ENCODE measurements at regions not wholly inside any gene's neighbourhood (a gene's known extent, or its start where the extent isn't known, plus 50 kb on each side); places are given as distances from the start of the nearest gene placed in this dataset.

DNA sequence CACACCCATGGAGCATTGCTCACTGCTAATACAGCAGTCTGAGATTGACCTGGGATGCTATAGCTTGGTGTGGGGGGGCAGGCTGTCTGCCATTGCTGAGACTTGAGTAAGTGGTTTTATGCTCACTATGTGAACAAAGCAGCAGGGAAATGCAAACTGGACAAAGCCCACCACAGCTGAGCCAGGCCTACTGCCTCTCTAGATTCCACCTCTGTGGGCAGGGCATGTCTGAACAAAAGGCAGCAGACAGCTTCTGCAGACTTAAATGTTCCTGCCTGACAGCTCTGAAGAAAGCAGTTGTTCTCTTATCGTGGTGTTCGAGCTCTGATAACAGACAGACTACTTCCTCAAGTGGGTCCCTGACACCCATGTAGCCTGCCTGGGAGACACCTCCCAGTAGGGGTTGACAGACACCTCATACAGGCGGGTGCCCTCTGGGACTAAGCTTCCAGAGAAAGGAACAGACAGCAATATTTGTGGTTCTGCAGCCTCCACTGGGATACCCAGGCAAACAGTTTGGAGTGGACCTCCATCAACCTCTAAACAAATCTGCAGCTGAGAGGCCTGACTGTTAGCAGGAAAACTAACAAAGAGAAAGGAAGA lies 2204.8 kb downstream of the TP53TG3F start:
- no peaks in the 10 kb centered on the region for H3K9me3 ChIP-seq (ENCODE audit: low read depth, low read length)
- no peak overlapping the region for H3K27ac ChIP-seq
- no peak overlapping the region for H3K9ac ChIP-seq (ENCODE audit: insufficient read length)
- DNase-seq (ENCODE audit: low read depth, low spot score), result no peak
- H3K4me3 ChIP-seq, result no peak overlapping the region
- no peaks in the 10 kb centered on the region for H3K36me3 ChIP-seq (ENCODE audit: insufficient read depth, low read length)
- TF ChIP-seq FOXP2 (optimal IDR thresholded peaks at IDR 0.05; ENCODE audit: control extremely low read depth, extremely low read length, insufficient read depth), result no peak
- TF ChIP-seq POLR2AphosphoS5 (IDR thresholded peaks at IDR 0.05; ENCODE audit: borderline replicate concordance, low read depth, low read length), result no peak
- no peak for TF ChIP-seq EZH2 (IDR thresholded peaks at IDR 0.05)

DNA sequence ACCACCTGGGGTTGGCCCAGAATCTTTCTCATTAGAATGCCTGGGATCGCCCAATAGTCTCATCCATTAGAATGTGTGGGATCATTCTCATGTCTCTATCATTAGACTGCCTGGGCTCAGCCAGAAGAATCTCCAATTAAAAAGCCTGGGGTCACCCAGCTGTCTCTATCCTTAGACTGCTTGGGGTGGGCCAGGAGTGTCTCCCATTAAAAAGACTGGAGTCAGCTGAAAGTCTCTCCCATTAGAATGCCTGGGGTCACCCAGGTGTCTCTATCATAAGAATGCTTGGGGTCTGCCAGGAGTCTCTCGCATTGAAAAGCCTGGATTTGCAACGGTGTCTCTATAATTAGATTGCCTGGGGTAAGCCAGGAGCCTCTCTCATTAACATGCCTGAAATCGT lies 2225.7 kb downstream of the TP53TG3F start:
- Histone ChIP-seq H3K4me3 (no peak overlapping the region), H3K27ac (no peak overlapping the region), H3K9me3 (ENCODE audit: low read depth, low read length) (no peaks in the 10 kb centered on the region), H3K9ac (ENCODE audit: insufficient read length) (no peak overlapping the region), H3K36me3 (ENCODE audit: insufficient read depth, low read length) (no peaks in the 10 kb centered on the region)
- no peak for TF ChIP-seq FOXP2 (optimal IDR thresholded peaks at IDR 0.05; ENCODE audit: control extremely low read depth, extremely low read length, insufficient read depth)
- no peak for TF ChIP-seq POLR2AphosphoS5 (IDR thresholded peaks at IDR 0.05; ENCODE audit: borderline replicate concordance, low read depth, low read length)
- TF ChIP-seq EZH2 (IDR thresholded peaks at IDR 0.05), result no peak
- no peak for DNase-seq (ENCODE audit: low read depth, low spot score)

DNA sequence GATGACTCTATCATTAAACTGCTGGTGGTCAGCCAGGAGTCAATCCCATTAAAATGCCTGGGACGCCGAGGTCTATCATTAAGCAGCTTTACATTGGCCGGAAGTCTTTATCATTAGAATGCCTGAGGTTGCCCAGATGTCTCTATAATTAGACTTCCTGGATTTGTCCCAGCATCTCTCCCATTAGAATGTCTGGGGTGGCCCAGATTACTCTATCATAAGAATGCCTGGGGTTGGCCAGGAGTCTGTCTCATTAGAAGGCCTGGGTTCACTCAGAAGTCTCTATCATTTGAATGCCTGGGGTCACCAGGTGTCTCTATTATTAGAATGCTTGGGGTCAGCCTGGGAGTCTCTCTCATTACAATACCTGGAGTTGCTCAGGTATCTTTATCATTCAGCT lies 2227.2 kb downstream of the TP53TG3F start:
- H3K9me3 ChIP-seq (ENCODE audit: low read depth, low read length), result no peaks in the 10 kb centered on the region
- H3K4me3 ChIP-seq, result no peak overlapping the region
- TF ChIP-seq FOXP2 (optimal IDR thresholded peaks at IDR 0.05; ENCODE audit: control extremely low read depth, extremely low read length, insufficient read depth) (no peak), EZH2 (IDR thresholded peaks at IDR 0.05) (no peak), POLR2AphosphoS5 (IDR thresholded peaks at IDR 0.05; ENCODE audit: borderline replicate concordance, low read depth, low read length) (no peak)
- H3K36me3 ChIP-seq (ENCODE audit: insufficient read depth, low read length), result no peaks in the 10 kb centered on the region
- DNase-seq (ENCODE audit: low read depth, low spot score), result no peak
- no peak overlapping the region for H3K27ac ChIP-seq
- no peak overlapping the region for H3K9ac ChIP-seq (ENCODE audit: insufficient read length)

DNA sequence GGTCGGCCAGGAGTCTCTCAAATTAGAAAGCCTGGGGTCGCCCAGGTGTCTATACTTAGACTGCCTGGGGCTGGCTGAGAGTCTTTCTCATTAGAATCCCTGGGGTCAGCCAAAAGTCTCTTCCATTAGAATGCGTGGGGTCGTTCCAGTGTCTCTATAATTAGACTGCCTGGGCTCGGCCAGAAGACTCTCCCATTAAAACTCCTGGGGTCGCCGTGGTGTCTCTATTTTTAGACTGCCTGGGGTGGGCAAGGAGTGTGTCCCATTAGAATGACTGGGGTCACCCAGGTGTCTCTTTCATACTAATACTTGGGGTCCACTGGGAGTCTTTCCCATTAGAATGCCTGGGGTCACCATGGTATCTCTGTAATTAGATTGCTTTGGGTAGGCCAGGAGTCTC lies 2227.7 kb downstream of the TP53TG3F start:
- no peak overlapping the region for H3K4me3 ChIP-seq
- no peak overlapping the region for H3K27ac ChIP-seq
- H3K9ac ChIP-seq (ENCODE audit: insufficient read length), result no peak overlapping the region
- TF ChIP-seq POLR2AphosphoS5 (IDR thresholded peaks at IDR 0.05; ENCODE audit: borderline replicate concordance, low read depth, low read length) (no peak), EZH2 (IDR thresholded peaks at IDR 0.05) (no peak), FOXP2 (optimal IDR thresholded peaks at IDR 0.05; ENCODE audit: control extremely low read depth, extremely low read length, insufficient read depth) (no peak)
- no peak for DNase-seq (ENCODE audit: low read depth, low spot score)
- no peaks in the 10 kb centered on the region for H3K9me3 ChIP-seq (ENCODE audit: low read depth, low read length)
- no peaks in the 10 kb centered on the region for H3K36me3 ChIP-seq (ENCODE audit: insufficient read depth, low read length)

DNA sequence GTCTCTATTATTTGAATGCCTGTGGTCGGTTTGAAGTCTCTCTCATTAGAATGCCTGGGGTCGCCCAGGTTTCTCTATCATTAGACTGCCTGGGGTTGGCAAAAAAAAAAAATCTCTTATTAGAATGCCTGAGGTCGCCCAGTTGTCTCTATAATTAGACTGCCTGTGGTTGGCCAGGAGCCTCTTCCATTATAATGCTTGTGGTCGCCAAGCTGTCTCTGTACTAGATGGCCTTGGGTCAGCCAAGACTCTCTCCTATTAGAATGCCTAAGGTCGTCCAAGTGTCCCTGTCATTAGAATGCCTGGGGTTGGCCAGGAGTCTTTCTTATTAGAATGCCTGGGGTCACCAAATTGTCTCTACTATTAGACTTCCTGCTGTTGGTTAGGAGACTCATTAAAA lies 2228.4 kb downstream of the TP53TG3F start:
- H3K4me3 ChIP-seq, result no peak overlapping the region

DNA sequence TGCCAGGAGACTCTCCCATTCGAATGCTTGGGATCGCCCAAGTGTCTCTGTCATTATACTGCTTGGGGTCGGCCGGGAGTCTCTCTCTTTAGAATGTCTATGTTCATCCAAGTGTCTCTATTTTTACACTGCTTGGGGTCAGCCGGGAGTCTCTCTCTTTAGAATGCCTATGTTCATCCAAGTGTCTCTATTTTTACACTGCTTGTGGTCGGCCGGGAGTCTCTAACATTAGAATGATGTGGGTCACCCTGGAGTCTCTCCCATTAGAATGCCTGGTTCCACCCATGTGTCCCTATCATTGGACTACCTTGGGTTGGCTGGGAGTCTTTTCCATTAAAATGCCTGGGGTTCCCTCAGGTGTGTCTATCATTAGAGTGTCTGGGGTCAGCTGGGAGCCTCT lies 2230.4 kb downstream of the TP53TG3F start:
- H3K9me3 ChIP-seq (ENCODE audit: low read depth, low read length), result no peaks in the 10 kb centered on the region
- no peak overlapping the region for H3K9ac ChIP-seq (ENCODE audit: insufficient read length)
- H3K4me3 ChIP-seq, result no peak overlapping the region
- H3K36me3 ChIP-seq (ENCODE audit: insufficient read depth, low read length), result no peaks in the 10 kb centered on the region
- no peak overlapping the region for H3K27ac ChIP-seq
- no peak for TF ChIP-seq EZH2 (IDR thresholded peaks at IDR 0.05)
- no peak for TF ChIP-seq FOXP2 (optimal IDR thresholded peaks at IDR 0.05; ENCODE audit: control extremely low read depth, extremely low read length, insufficient read depth)
- no peak for TF ChIP-seq POLR2AphosphoS5 (IDR thresholded peaks at IDR 0.05; ENCODE audit: borderline replicate concordance, low read depth, low read length)
- no peak for DNase-seq (ENCODE audit: low read depth, low spot score)

More for the DNA sequence above, 2228.4 kb downstream of the TP53TG3F start:
- H3K36me3 ChIP-seq (ENCODE audit: insufficient read depth, low read length), result no peaks in the 10 kb centered on the region
- no peak overlapping the region for H3K27ac ChIP-seq
- DNase-seq (ENCODE audit: low read depth, low spot score), result no peak
- H3K9ac ChIP-seq (ENCODE audit: insufficient read length), result no peak overlapping the region
- no peak for TF ChIP-seq POLR2AphosphoS5 (IDR thresholded peaks at IDR 0.05; ENCODE audit: borderline replicate concordance, low read depth, low read length)
- TF ChIP-seq FOXP2 (optimal IDR thresholded peaks at IDR 0.05; ENCODE audit: control extremely low read depth, extremely low read length, insufficient read depth), result no peak
- no peak for TF ChIP-seq EZH2 (IDR thresholded peaks at IDR 0.05)
- no peaks in the 10 kb centered on the region for H3K9me3 ChIP-seq (ENCODE audit: low read depth, low read length)

DNA sequence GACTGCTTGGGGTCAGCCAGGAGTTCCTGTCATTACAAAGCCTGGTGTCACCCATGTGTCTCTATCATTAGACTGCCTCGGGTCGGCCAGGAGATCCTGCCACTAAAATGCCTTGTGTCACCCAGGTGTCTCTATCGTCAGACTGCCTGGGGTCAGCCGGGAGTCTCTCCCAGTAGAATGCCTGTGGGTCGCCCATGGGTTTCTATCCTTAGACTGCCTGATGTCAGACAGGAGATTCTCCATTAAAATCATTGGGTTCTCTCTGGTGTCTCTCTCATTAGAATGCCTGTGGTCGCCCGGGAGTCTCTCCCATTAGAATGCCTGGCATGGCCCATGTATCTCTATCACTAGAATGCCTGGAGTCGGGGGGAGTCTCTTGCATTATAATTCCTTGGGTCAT lies 2231.0 kb downstream of the TP53TG3F start:
- TF ChIP-seq POLR2AphosphoS5 (IDR thresholded peaks at IDR 0.05; ENCODE audit: borderline replicate concordance, low read depth, low read length) (no peak), FOXP2 (optimal IDR thresholded peaks at IDR 0.05; ENCODE audit: control extremely low read depth, extremely low read length, insufficient read depth) (no peak), EZH2 (IDR thresholded peaks at IDR 0.05) (no peak)
- Histone ChIP-seq H3K36me3 (ENCODE audit: insufficient read depth, low read length) (no peaks in the 10 kb centered on the region), H3K9me3 (ENCODE audit: low read depth, low read length) (no peaks in the 10 kb centered on the region), H3K27ac (no peak overlapping the region), H3K9ac (ENCODE audit: insufficient read length) (no peak overlapping the region), H3K4me3 (no peak overlapping the region)
- no peak for DNase-seq (ENCODE audit: low read depth, low spot score)

DNA sequence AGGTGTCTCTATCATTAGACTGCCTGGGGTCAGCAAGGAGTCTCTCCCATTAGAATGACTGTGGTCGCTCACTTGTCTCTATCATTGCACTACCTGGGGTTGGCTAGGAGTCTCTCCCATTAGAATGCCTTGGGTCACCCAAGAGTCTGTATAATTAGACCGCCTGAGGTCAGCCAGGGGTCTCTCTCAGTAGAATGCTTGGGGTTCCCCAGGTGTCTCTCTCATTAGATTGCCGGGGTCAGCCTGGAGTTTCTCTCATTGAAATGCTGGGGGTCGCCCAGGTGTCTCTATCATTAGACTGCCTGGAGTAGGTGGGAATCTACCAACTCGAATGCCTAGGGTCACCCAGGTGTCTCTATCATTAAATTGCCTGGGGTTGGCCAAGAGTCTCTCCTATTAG lies 2231.6 kb downstream of the TP53TG3F start:
- TF ChIP-seq FOXP2 (optimal IDR thresholded peaks at IDR 0.05; ENCODE audit: control extremely low read depth, extremely low read length, insufficient read depth) (no peak), EZH2 (IDR thresholded peaks at IDR 0.05) (no peak), POLR2AphosphoS5 (IDR thresholded peaks at IDR 0.05; ENCODE audit: borderline replicate concordance, low read depth, low read length) (no peak)
- Histone ChIP-seq H3K36me3 (ENCODE audit: insufficient read depth, low read length) (no peaks in the 10 kb centered on the region), H3K9me3 (ENCODE audit: low read depth, low read length) (no peaks in the 10 kb centered on the region), H3K9ac (ENCODE audit: insufficient read length) (no peak overlapping the region), H3K27ac (no peak overlapping the region), H3K4me3 (no peak overlapping the region)
- no peak for DNase-seq (ENCODE audit: low read depth, low spot score)

DNA sequence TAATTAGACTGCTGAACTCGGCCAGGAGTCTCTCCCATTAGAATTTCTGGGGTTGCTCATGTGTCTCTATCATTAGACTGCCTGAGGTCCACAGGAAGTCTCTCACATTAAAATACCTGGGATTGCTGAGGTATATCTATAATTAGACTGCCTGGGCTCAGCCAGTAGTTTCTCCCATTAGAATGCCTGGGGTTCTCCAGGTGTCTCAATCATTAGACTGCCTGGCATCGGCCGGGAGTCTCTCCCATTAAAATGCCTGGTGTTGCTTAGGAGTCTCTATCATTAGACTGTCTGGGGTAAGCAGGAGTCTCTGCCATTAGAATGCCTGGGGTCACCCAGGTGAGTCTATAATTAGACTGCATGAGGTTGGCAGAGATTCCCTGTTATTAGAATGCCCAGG lies 2233.4 kb downstream of the TP53TG3F start:
- Histone ChIP-seq H3K27ac (no peak overlapping the region), H3K9me3 (ENCODE audit: low read depth, low read length) (no peaks in the 10 kb centered on the region), H3K9ac (ENCODE audit: insufficient read length) (no peak overlapping the region), H3K4me3 (no peak overlapping the region), H3K36me3 (ENCODE audit: insufficient read depth, low read length) (no peaks in the 10 kb centered on the region)
- no peak for TF ChIP-seq FOXP2 (optimal IDR thresholded peaks at IDR 0.05; ENCODE audit: control extremely low read depth, extremely low read length, insufficient read depth)
- DNase-seq (ENCODE audit: low read depth, low spot score), result no peak
